ENCODE measurements at regions not wholly inside any gene's neighbourhood (a gene's known extent, or its start where the extent isn't known, plus 50 kb on each side); places are given as distances from the start of the nearest gene placed in this dataset.

GRCh38 chr10:128499956-128500355, 373.7 kb upstream of the MKI67 start:
- TF ChIP-seq, protein P1, sequence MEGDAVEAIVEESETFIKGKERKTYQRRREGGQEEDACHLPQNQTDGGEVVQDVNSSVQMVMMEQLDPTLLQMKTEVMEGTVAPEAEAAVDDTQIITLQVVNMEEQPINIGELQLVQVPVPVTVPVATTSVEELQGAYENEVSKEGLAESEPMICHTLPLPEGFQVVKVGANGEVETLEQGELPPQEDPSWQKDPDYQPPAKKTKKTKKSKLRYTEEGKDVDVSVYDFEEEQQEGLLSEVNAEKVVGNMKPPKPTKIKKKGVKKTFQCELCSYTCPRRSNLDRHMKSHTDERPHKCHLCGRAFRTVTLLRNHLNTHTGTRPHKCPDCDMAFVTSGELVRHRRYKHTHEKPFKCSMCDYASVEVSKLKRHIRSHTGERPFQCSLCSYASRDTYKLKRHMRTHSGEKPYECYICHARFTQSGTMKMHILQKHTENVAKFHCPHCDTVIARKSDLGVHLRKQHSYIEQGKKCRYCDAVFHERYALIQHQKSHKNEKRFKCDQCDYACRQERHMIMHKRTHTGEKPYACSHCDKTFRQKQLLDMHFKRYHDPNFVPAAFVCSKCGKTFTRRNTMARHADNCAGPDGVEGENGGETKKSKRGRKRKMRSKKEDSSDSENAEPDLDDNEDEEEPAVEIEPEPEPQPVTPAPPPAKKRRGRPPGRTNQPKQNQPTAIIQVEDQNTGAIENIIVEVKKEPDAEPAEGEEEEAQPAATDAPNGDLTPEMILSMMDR (IDR thresholded peaks at IDR 0.05; ENCODE audit: poor library complexity, severe bottlenecking), result no peak
- no peak for TF ChIP-seq EZH2 (IDR thresholded peaks at IDR 0.05; ENCODE audit: borderline replicate concordance, insufficient read depth, low read length, poor library complexity, severe bottlenecking)
- no peak for TF ChIP-seq SMC3 (conservative IDR thresholded peaks at IDR 0.05; ENCODE audit: poor library complexity)
- no peak for TF ChIP-seq EP300 (conservative IDR thresholded peaks at IDR 0.05; ENCODE audit: poor library complexity, severe bottlenecking)
- TF ChIP-seq TAF1 (IDR thresholded peaks at IDR 0.05; ENCODE audit: low read depth), result no peak
